Lower leg skin (tissue), 3 donors: ENCODE measurements at regions not wholly inside any gene's neighbourhood (a gene's known extent, or its start where the extent isn't known, plus 50 kb on each side); places are given as distances from the start of the nearest gene placed in this dataset.

Source experiments
- POLR2A ChIP-seq, 2 donors: fragments of 450-650 bp; IDR thresholded peaks; one replicate each; pipeline ENCODE4 v1.6.1; 2016 to 2017; ENCODE audit warnings: antibody characterized with exemption in 2 of 2, mild to moderate bottlenecking in 1 of 2, moderate library complexity in 1 of 2
- TF ChIP-seq, protein P1 (sequence below), 3 donors: fragments of 450-650 bp; IDR thresholded peaks; one replicate each; pipeline ENCODE4 v1.5.1; 2016; ENCODE audit warnings: antibody characterized with exemption in 3 of 3, mild to moderate bottlenecking in 3 of 3, moderate library complexity in 2 of 3

DNA sequence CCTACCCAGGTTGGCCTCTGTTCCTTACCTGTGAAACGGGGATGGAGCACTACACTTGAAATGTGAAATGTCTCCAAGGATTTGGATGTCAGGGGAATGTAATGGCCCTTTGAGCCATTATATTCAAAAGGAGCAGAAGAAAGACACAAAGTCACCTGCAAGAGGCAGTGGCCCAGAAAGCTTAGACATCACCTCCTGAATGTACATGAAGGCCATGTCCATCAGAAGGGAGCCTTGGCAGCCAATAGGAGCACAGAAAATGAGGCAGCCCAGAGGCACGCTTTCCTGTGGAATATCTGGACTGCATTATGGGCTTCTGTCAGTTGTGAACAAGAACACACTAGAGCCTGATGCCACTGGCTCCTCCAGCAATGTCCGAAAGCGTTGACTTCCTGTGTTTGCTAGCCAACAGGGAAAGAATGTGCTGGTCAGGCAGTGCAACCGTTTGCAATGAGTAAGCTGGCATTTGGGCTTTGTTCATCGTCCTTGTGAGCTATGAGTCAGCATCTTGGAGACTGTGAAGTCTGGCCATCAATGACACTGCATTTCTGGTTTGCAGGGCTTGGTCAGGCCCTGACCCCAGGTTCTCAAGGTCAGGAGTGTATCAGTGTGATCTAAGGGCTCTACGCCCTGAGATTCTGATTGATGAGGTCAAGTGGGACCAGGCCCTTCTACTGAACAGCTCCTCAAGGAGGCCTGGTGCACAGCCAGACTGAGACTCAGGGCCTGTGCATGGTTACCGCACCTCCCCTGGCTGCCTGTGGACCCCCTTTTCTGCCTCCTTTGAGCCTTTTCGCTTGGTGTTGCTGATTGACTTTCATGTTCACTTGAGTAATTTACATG is 222.4 kb downstream of the RPS24 start:
- TF ChIP-seq POLR2A (IDR thresholded peaks at IDR 0.05), result no peak
- TF ChIP-seq, protein P1, sequence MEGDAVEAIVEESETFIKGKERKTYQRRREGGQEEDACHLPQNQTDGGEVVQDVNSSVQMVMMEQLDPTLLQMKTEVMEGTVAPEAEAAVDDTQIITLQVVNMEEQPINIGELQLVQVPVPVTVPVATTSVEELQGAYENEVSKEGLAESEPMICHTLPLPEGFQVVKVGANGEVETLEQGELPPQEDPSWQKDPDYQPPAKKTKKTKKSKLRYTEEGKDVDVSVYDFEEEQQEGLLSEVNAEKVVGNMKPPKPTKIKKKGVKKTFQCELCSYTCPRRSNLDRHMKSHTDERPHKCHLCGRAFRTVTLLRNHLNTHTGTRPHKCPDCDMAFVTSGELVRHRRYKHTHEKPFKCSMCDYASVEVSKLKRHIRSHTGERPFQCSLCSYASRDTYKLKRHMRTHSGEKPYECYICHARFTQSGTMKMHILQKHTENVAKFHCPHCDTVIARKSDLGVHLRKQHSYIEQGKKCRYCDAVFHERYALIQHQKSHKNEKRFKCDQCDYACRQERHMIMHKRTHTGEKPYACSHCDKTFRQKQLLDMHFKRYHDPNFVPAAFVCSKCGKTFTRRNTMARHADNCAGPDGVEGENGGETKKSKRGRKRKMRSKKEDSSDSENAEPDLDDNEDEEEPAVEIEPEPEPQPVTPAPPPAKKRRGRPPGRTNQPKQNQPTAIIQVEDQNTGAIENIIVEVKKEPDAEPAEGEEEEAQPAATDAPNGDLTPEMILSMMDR (IDR thresholded peaks at IDR 0.05), result no peak
